ENCODE measurements at regions not wholly inside any gene's neighbourhood (a gene's known extent, or its start where the extent isn't known, plus 50 kb on each side); places are given as distances from the start of the nearest gene placed in this dataset.

- H3K9me3 ChIP-seq (ENCODE audit: low read length): no peaks in the 10 kb centered on the region
- H3K9me2 ChIP-seq (ENCODE audit: insufficient read depth, low read length): no peaks in the 10 kb centered on the region
- H3K36me3 ChIP-seq (ENCODE audit: insufficient read depth, low read length): no peaks in the 10 kb centered on the region
- H2AFZ ChIP-seq (ENCODE audit: low read depth, low read length): no peak overlapping the region
- H4K20me1 ChIP-seq (ENCODE audit: insufficient read depth): no peaks in the 10 kb centered on the region
- no peaks in the 10 kb centered on the region for H3K79me2 ChIP-seq (replicated peaks; ENCODE audit: insufficient read depth, low read length)
- H3F3A ChIP-seq (ENCODE audit: insufficient read depth, low read length, poor library complexity, severe bottlenecking): no peaks in the 10 kb centered on the region
- H3K9ac ChIP-seq (ENCODE audit: low read length): no peak overlapping the region
- no peak overlapping the region for H3K4me2 ChIP-seq (ENCODE audit: low read length)
- no peak overlapping the region for H3K27ac ChIP-seq (ENCODE audit: low read length)
- H3K4me3 ChIP-seq (ENCODE audit: low read length): no peak overlapping the region
- no peaks in the 10 kb centered on the region for H3K27me3 ChIP-seq (ENCODE audit: insufficient read depth, low read depth, low read length)
- TF ChIP-seq EZH2 (IDR thresholded peaks at IDR 0.05; ENCODE audit: borderline replicate concordance, insufficient read depth, low read length, poor library complexity, severe bottlenecking): no peak
- no peak for TF ChIP-seq CTCF (IDR thresholded peaks at IDR 0.05; ENCODE audit: poor library complexity, severe bottlenecking)
- TF ChIP-seq MXI1 (conservative IDR thresholded peaks at IDR 0.05; ENCODE audit: poor library complexity, severe bottlenecking): no peak
- no peak for TF ChIP-seq SMC3 (conservative IDR thresholded peaks at IDR 0.05; ENCODE audit: poor library complexity)
- TF ChIP-seq TAF1 (IDR thresholded peaks at IDR 0.05; ENCODE audit: low read depth): no peak
- no peak for TF ChIP-seq POLR2AphosphoS5 (IDR thresholded peaks at IDR 0.05)
- no peak for TF ChIP-seq RAD21 (conservative IDR thresholded peaks at IDR 0.05)
- TF ChIP-seq REST (IDR thresholded peaks at IDR 0.05; ENCODE audit: borderline replicate concordance): no peak
- no peak for TF ChIP-seq EP300 (conservative IDR thresholded peaks at IDR 0.05; ENCODE audit: poor library complexity, severe bottlenecking)
Observed at GRCh38 chr12:25882266-25882665, 76.2 kb upstream of the RASSF8 start.

- no peaks in the 10 kb centered on the region for H3K9me3 ChIP-seq (ENCODE audit: low read length)
- no peaks in the 10 kb centered on the region for H3K79me2 ChIP-seq (replicated peaks; ENCODE audit: insufficient read depth, low read length)
- H3F3A ChIP-seq (ENCODE audit: insufficient read depth, low read length, poor library complexity, severe bottlenecking): no peaks in the 10 kb centered on the region
- H4K20me1 ChIP-seq (ENCODE audit: insufficient read depth): no peaks in the 10 kb centered on the region
- no peak overlapping the region for H2AFZ ChIP-seq (ENCODE audit: low read depth, low read length)
- no peak overlapping the region for H3K27ac ChIP-seq (ENCODE audit: low read length)
- H3K4me2 ChIP-seq (ENCODE audit: low read length): no peak overlapping the region
- no peak for TF ChIP-seq REST (IDR thresholded peaks at IDR 0.05; ENCODE audit: borderline replicate concordance)
- TF ChIP-seq CTCF (IDR thresholded peaks at IDR 0.05; ENCODE audit: poor library complexity, severe bottlenecking): no peak
- TF ChIP-seq TAF1 (IDR thresholded peaks at IDR 0.05; ENCODE audit: low read depth): no peak
- TF ChIP-seq POLR2AphosphoS5 (IDR thresholded peaks at IDR 0.05): no peak
- no peak for TF ChIP-seq SMC3 (conservative IDR thresholded peaks at IDR 0.05; ENCODE audit: poor library complexity)
- TF ChIP-seq EZH2 (IDR thresholded peaks at IDR 0.05; ENCODE audit: borderline replicate concordance, insufficient read depth, low read length, poor library complexity, severe bottlenecking): no peak
- no peak for TF ChIP-seq EP300 (conservative IDR thresholded peaks at IDR 0.05; ENCODE audit: poor library complexity, severe bottlenecking)
- no peak for TF ChIP-seq MXI1 (conservative IDR thresholded peaks at IDR 0.05; ENCODE audit: poor library complexity, severe bottlenecking)
- TF ChIP-seq RAD21 (conservative IDR thresholded peaks at IDR 0.05): no peak
- no peaks in the 10 kb centered on the region for H3K36me3 ChIP-seq (ENCODE audit: insufficient read depth, low read length)
- H3K9ac ChIP-seq (ENCODE audit: low read length): no peak overlapping the region
- H3K9me2 ChIP-seq (ENCODE audit: insufficient read depth, low read length): no peaks in the 10 kb centered on the region
- no peak overlapping the region for H3K4me3 ChIP-seq (ENCODE audit: low read length)
- H3K27me3 ChIP-seq (ENCODE audit: insufficient read depth, low read depth, low read length): no peaks in the 10 kb centered on the region
Observed at GRCh38 chr12:25883026-25883916, 75.2 kb upstream of the RASSF8 start.

Measured in neural cell (in vitro differentiated cells).